Upper lobe of left lung (tissue), 4 donors: ENCODE measurements at regions not wholly inside any gene's neighbourhood (a gene's known extent, or its start where the extent isn't known, plus 50 kb on each side); places are given as distances from the start of the nearest gene placed in this dataset.

Source experiments
- EP300 ChIP-seq, 4 donors: sonication (generic); formaldehyde crosslinking; IDR thresholded peaks; one replicate each; pipeline ENCODE4 v1.5.1; 2017; ENCODE audit warnings: antibody characterized with exemption in 4 of 4, control low read depth in 2 of 4
- POLR2A ChIP-seq, 4 donors: fragments of 450-650 bp; IDR thresholded peaks; one replicate each; pipeline ENCODE4 v1.5.1; 2016 to 2017; ENCODE audit warnings: antibody characterized with exemption in 4 of 4, mild to moderate bottlenecking in 2 of 4

- TF ChIP-seq POLR2A (IDR thresholded peaks at IDR 0.05): no peak
- no peak for TF ChIP-seq EP300 (IDR thresholded peaks at IDR 0.05)
Observed at GRCh38 chr17:71709946-71710345, 410.9 kb upstream of the SOX9 start.
